HG02938 (cell line): ENCODE measurements at regions not wholly inside any gene's neighbourhood (a gene's known extent, or its start where the extent isn't known, plus 50 kb on each side); places are given as distances from the start of the nearest gene placed in this dataset.

Experiments used
- ATAC-seq: cut with Tn5 transposase; IDR thresholded peaks from one replicate; pipeline ENCODE4 v1.9.1; 2021; ENCODE audit warnings: mild to moderate bottlenecking, moderate library complexity; ENCODE audit not compliant: unreplicated experiment

- ATAC-seq, result no peak
Measured at GRCh38 chr5:31137676-31138075, 55.8 kb upstream of the CDH6 start.

GRCh38 chr5:31135542-31135941 lies 57.9 kb upstream of the CDH6 start:
- ATAC-seq, result no peak

DNA sequence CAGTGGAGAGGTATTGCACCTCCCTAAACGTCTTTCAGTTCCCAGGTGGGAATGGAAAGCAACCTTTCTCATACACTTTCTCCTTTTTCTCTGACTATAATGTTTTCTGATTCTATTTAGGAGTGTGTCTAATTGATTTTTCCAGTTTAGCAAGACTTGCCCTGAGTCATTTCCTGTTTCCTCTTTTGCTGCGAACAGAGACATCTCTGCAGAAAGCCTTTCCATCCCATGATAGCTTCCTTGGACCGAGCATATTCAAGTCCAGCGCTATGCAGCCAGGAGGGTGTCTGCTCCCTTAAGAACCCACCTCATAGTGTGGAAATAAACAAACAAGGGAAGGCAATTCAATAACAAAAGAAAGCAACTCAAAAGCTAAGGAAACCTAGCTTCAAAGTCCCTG lies 60.0 kb upstream of the CDH6 start:
- no peak for ATAC-seq

DNA sequence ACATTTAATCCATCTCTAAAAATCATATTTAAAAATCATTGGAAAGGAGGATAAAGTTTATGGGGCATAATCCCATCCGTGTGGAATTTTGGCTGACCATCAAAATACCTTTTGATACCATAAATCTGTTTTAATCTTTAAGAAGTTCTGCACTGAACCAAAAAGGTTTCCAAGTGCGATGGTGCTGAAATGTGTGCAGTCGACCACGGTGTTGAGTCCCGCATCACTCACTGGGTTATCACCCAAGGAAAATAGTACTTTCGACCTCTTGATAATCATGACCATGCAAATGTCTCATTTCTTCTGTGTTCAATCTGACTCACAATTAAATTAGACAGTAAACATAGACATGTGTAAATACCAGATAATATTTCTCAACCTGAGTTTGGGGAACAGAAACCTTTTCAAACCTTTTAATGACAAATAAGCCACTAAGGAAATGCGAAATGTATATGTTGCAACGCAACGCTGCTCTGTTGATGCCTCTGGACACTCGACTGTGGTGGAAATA lies 62.0 kb upstream of the CDH6 start:
- ATAC-seq, result no peak

DNA sequence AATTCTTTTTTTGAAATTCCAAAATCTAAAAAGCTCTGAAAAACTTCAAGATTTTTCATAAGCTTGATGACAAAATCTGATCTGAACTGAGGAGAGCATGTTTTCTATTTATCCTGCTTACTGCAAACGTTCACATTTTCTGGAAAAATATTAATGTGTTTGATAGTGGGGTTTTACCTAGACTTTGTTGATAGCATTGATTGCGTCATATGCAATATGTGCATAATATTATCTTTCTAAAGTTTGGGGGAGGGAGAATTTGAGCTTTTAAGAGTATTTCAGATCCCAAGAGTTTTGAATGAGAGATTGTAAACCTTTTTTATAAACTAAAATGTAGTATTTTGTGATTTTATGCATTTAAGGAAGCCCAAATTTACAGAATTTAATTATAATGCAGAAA lies 62.8 kb upstream of the CDH6 start:
- ATAC-seq, result no peak

DNA sequence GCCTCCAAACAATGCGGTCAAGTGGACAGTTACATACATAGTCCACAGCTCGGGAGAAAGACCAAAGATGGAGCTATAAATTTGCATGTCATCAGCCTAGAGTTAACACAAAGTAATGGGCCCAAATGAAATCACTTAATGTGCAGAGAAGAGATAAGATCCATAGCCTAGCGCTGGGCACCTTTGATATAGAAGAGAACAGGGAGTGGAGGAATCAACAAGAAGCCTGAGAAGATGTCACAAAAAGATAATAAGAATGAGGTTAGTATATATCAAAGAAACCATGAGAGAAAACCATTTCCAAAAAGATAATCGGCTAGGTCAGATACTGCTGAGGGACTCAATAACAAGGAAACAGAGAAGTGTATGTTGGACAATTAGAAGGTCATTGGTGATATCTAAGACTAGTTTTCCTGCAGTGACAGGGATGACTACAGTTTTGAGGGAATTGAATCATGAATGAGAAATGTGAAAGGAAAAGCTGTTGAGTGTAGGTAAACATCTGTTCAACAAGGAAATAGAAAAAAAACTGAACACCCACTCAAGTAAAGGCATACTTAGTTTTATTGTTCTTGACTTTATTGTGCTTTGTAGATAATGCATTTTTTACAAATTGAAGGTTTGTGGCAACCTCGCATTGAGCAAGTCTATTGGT lies 68.7 kb upstream of the CDH6 start:
- ATAC-seq, result no peak

DNA sequence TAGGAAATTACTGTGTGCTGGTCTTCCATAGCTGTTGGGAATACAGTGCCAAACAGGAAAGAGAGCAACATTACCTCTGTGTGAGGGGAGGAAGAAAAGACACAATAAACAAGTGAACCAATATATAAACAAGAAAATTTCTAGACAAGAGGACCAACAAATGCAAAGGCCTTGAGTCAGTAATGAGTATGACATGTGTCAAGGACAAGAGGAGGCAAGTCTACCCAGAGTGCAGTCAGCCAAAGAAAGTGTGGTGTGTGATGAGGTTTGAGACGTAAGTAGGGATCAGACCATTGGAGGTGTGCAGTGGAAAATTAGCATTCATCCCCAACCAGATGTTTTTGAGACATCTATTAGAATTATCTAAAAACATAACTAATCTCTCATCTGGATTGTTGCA lies 69.5 kb upstream of the CDH6 start:
- no peak for ATAC-seq

DNA sequence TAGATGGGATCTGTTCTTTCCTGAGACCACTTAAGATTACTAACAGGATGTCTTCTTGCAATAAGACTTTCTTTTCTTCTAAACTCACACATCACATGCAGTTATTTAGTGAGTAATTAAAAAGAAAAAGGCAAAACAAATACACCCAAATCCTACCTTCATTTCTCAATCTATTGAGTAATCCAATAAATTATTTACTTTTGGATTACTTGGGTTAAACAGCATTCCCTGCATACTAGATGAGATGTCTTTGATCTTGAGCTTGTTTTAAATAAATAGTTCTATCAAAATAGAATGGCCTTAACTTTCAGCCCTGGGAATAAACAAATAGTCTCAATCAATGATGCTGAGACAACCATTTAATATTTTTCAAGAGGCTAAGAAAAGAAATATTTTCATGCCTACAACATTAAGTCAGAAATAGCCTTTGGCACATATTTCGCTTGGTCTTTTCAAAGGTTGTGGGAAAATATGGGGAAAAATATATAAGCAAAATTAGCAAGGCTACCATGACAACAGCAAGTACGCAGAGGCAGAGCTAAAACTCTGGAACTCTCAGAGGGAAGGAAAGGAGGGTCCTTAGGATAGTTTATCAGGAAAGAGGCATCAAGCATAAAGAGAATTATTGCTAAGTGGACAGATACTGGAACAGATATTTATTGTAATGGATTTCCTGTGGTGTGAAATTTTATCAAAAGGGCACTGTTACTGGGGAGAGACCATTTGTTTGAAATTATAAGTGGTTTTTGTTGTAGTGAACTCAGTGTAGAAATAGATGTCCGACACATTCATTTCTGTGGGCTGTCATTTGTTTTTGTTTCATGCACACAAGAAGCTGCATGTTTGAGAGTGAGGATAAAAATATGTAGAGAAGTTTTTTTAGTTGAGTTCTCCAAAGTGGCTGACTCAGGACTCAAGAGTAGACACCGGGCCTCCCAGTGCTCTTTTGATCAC lies 70.2 kb upstream of the CDH6 start:
- no peak for ATAC-seq

- ATAC-seq, result no peak
Measured at GRCh38 chr5:31121224-31121623, 72.3 kb upstream of the CDH6 start.

GRCh38 chr5:31120642-31120948 lies 72.9 kb upstream of the CDH6 start:
- ATAC-seq, result no peak

DNA sequence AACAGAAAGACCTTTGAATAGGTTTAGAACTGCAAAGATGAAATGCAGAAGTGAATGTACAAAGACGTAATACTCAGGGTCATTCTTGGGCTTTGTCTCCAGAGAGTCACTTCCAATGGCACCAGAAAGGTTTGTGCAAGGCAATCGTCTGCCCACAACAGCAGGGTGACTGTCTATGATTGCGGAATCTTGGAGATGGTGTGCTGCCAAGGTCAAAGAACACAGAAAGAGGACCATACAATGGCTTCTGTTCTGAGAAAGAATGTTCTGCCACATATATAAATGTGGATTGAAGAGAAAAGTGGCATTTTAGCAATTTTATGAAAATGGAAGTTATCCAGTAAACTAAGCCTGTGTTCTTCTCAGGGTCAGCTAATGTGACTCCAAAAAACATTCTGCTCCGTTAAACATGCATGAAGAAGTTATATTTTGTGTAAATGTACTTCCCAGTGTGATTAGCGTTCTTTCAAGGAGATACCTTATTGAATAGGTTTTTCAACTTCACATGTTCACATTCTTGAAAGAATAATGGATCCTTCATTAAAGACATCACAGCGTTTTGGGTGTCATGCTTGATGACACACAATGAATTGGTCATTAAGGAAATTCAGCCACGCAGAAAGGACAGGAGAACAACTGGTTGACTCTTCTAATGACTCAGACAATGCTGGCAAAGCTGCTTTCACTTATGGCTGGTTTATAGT lies 73.4 kb upstream of the CDH6 start:
- no peak for ATAC-seq

GRCh38 chr5:31116466-31117031 lies 76.9 kb upstream of the CDH6 start:
- ATAC-seq, result no peak

DNA sequence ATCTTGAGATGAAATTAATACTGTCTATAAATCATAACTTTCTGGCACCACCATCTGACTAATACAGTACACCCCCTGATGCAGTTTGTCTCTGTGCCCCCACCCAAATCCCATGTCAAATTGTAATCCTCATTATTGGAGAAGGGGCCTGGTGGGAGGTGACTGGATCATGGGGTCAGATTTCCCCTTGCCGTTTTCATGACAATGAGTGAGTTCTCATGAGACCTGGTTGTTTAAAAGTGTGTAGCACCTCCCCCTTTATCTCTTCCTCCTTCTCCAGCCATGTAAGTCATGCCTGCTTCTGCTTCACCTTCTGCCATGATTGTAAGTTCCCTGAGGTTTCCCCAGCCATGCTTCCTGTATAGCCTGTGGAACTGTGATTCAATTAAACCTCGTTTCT lies 78.7 kb upstream of the CDH6 start:
- ATAC-seq, result no peak

GRCh38 chr5:31113666-31114350 lies 79.7 kb upstream of the CDH6 start:
- ATAC-seq, result no peak

- no peak for ATAC-seq
Measured at GRCh38 chr5:31113101-31113500, 80.4 kb upstream of the CDH6 start.

DNA sequence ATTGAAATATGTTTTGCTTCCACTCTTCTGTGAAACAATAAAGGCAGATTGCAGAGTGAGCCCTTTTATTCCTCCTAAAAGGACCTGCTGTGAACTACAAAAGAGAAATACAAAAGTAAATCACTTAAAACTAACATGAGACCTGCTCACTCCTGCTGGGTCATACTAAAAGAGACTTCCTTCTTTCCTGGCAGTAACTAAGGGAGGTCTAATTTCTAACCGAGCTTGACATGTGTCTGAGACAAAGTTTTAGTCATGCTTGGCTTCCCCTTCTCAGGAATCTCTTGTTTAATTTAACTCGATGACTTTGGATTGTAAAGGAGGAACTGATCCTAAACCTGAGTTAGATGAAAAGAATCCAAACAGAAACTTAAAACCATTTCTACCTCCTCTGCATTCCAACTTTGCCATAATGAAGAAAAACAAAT lies 86.4 kb upstream of the CDH6 start:
- ATAC-seq, result no peak

DNA sequence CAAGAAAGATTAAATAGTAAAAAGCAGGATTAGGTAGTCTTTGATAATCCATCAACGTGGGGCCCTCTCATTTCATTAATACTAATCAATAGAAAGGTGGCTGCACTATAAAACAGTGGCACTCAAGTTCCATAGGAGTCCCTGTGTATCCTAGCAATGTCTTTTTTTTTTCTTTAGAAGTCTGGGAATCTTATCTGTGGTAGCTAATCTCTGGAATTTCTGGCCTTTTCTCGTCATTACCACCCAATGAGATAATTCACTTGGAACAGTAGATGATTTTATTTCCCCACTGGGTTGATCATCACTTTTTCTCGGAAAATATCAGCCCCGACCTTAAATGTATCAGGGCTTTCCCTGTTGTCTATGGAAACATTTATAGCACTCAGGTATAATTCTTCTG lies 86.8 kb upstream of the CDH6 start:
- ATAC-seq, result no peak

GRCh38 chr5:31106278-31106677 lies 87.2 kb upstream of the CDH6 start:
- no peak for ATAC-seq

GRCh38 chr5:31104775-31105174 lies 88.7 kb upstream of the CDH6 start:
- ATAC-seq, result no peak

- no peak for ATAC-seq
Measured at GRCh38 chr5:31100781-31101310, 92.6 kb upstream of the CDH6 start.
